ENCODE measurements at regions not wholly inside any gene's neighbourhood (a gene's known extent, or its start where the extent isn't known, plus 50 kb on each side); places are given as distances from the start of the nearest gene placed in this dataset.

DNA sequence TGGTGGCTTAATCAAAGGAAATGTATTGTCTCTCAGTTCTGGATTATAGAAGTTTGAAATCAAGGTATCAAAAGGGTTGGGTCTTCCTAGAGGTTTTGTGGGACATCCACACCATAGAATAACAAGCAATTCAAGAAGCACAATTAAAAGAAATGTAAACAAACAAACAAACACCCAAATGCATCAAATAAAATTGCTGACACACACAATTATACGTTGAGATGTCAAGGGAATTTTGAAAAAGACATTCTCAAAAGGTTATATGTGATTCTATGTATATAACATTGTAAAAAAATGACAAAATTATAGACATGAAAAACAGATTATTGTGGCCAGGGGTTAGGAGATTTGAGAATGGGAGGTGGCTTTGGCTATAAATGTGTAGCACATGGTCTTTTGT is 250.7 kb upstream of the AGA start:
- no peak for DNase-seq (ENCODE audit: low read depth in 1 of 2, low spot score in 1 of 2)
- Histone ChIP-seq H3K4me3 (replicated peaks; ENCODE audit: insufficient read depth, low read length) (no peak overlapping the region), H3K27me3 (ENCODE audit: insufficient read depth, poor library complexity, severe bottlenecking) (no peaks in the 10 kb centered on the region), H3K27ac (replicated peaks) (no peak overlapping the region)
- TF ChIP-seq GABPA (IDR thresholded peaks at IDR 0.05; ENCODE audit: low read depth) (no peak), SPI1 (IDR thresholded peaks at IDR 0.05; ENCODE audit: borderline replicate concordance, low read depth) (no peak), POLR2AphosphoS5 (IDR thresholded peaks at IDR 0.05; ENCODE audit: low read depth) (no peak)
- TF ChIP-seq, protein P1, sequence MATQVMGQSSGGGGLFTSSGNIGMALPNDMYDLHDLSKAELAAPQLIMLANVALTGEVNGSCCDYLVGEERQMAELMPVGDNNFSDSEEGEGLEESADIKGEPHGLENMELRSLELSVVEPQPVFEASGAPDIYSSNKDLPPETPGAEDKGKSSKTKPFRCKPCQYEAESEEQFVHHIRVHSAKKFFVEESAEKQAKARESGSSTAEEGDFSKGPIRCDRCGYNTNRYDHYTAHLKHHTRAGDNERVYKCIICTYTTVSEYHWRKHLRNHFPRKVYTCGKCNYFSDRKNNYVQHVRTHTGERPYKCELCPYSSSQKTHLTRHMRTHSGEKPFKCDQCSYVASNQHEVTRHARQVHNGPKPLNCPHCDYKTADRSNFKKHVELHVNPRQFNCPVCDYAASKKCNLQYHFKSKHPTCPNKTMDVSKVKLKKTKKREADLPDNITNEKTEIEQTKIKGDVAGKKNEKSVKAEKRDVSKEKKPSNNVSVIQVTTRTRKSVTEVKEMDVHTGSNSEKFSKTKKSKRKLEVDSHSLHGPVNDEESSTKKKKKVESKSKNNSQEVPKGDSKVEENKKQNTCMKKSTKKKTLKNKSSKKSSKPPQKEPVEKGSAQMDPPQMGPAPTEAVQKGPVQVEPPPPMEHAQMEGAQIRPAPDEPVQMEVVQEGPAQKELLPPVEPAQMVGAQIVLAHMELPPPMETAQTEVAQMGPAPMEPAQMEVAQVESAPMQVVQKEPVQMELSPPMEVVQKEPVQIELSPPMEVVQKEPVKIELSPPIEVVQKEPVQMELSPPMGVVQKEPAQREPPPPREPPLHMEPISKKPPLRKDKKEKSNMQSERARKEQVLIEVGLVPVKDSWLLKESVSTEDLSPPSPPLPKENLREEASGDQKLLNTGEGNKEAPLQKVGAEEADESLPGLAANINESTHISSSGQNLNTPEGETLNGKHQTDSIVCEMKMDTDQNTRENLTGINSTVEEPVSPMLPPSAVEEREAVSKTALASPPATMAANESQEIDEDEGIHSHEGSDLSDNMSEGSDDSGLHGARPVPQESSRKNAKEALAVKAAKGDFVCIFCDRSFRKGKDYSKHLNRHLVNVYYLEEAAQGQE (IDR thresholded peaks at IDR 0.05; ENCODE audit: insufficient replicate concordance, low read depth), result no peak
- TF ChIP-seq, protein P2, sequence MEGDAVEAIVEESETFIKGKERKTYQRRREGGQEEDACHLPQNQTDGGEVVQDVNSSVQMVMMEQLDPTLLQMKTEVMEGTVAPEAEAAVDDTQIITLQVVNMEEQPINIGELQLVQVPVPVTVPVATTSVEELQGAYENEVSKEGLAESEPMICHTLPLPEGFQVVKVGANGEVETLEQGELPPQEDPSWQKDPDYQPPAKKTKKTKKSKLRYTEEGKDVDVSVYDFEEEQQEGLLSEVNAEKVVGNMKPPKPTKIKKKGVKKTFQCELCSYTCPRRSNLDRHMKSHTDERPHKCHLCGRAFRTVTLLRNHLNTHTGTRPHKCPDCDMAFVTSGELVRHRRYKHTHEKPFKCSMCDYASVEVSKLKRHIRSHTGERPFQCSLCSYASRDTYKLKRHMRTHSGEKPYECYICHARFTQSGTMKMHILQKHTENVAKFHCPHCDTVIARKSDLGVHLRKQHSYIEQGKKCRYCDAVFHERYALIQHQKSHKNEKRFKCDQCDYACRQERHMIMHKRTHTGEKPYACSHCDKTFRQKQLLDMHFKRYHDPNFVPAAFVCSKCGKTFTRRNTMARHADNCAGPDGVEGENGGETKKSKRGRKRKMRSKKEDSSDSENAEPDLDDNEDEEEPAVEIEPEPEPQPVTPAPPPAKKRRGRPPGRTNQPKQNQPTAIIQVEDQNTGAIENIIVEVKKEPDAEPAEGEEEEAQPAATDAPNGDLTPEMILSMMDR (IDR thresholded peaks at IDR 0.05; ENCODE audit: insufficient read depth, low read length), result no peak

DNA sequence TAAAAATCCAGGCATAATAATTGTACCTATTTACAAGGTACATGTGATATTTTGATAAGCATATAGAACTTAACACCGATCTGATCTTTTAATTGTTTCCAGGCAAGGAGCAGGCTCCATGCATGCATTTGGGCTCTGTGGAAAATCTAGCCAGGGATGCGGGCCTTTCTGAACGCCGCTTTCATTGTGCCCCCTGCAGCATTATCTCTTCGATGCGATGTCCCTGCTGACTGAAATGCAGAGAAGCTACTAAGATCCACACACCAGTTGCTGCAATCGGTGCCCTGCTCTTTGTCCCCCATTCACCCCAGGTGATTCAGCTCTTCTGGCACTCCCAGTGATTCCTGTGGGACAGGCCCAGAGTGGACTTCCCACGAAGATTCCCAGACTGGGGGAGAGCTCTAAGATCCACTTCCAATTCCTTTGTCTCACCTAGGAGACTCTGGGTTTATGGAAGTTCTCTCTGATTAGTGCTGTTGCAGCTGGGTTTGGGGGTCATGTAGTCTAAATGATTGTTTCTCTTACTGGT is 254.3 kb upstream of the AGA start:
- no peak overlapping the region for H3K4me3 ChIP-seq (replicated peaks; ENCODE audit: insufficient read depth, low read length)
- H3K27me3 ChIP-seq (ENCODE audit: insufficient read depth, poor library complexity, severe bottlenecking), result no peaks in the 10 kb centered on the region
- DNase-seq (ENCODE audit: low read depth in 1 of 2, low spot score in 1 of 2), result no peak
- no peak overlapping the region for H3K27ac ChIP-seq (replicated peaks)
- TF ChIP-seq POLR2AphosphoS5 (IDR thresholded peaks at IDR 0.05; ENCODE audit: low read depth), result no peak
- TF ChIP-seq, protein P1 (IDR thresholded peaks at IDR 0.05; ENCODE audit: insufficient replicate concordance, low read depth), result no peak
- no peak for TF ChIP-seq GABPA (IDR thresholded peaks at IDR 0.05; ENCODE audit: low read depth)
- TF ChIP-seq SPI1 (IDR thresholded peaks at IDR 0.05; ENCODE audit: borderline replicate concordance, low read depth), result no peak
- TF ChIP-seq, protein P2 (IDR thresholded peaks at IDR 0.05; ENCODE audit: insufficient read depth, low read length), result no peak

DNA sequence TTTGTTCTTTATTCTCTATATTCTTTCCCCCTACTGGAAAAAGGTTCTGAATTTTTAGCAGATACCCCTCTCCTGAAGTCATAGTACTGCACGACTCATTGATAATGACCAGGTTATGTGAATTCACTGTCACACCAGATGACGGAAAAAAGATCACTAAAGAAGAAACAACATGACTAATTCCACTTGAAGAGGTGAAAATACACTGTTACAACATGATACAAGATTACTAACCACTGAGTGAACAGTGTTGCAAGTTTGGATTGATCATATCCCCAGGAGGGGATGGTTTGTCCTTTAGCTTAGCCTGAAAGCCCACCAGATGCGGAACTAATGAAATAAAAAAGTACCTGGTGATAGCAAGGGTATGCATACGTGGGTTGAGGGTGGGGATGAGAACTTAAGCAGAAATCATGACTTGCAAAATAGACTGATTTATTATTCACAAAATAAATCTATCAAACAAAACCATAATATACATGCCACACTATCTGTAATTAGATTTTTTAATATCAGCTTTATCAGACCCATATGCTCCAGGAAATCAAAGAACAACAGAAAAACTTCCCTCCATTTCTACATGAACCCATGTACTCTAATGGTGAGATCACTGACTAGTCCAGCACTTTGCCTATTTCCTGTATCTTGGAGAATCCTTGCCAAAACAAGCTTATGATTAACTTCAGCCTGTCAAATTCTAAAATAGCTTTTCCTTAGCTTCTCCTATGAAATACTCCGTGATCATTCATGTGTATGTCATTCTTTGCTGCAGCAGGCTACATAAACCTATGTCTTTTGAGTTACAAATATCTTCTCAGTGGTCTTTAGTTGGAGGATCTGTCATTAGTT is 257.4 kb upstream of the AGA start:
- TF ChIP-seq, protein P2 (IDR thresholded peaks at IDR 0.05; ENCODE audit: insufficient read depth, low read length), result no peak
- TF ChIP-seq, protein P1 (IDR thresholded peaks at IDR 0.05; ENCODE audit: insufficient replicate concordance, low read depth), result no peak
- TF ChIP-seq POLR2AphosphoS5 (IDR thresholded peaks at IDR 0.05; ENCODE audit: low read depth), result no peak
- TF ChIP-seq SPI1 (IDR thresholded peaks at IDR 0.05; ENCODE audit: borderline replicate concordance, low read depth), result no peak
- no peak for TF ChIP-seq GABPA (IDR thresholded peaks at IDR 0.05; ENCODE audit: low read depth)
- Histone ChIP-seq H3K27ac (replicated peaks) (no peak overlapping the region), H3K27me3 (ENCODE audit: insufficient read depth, poor library complexity, severe bottlenecking) (no peaks in the 10 kb centered on the region), H3K4me3 (replicated peaks; ENCODE audit: insufficient read depth, low read length) (no peak overlapping the region)
- DNase-seq (ENCODE audit: low read depth in 1 of 2, low spot score in 1 of 2), result no peak

Measured in HL-60 (cell line).